Non-pigmented ciliary epithelial cell (primary cell): ENCODE measurements at regions not wholly inside any gene's neighbourhood (a gene's known extent, or its start where the extent isn't known, plus 50 kb on each side); places are given as distances from the start of the nearest gene placed in this dataset.
"Not testable (repeated sequence)": the region's sequence is repeated elsewhere in the genome, so short reads cannot be mapped to it uniquely, and the experiment has no call there.

Experiments
- DNase-seq: peaks from one replicate; pipeline ENCODE4 v3.0.0-alpha.2; 2010; ENCODE audit warnings: low read depth

DNA sequence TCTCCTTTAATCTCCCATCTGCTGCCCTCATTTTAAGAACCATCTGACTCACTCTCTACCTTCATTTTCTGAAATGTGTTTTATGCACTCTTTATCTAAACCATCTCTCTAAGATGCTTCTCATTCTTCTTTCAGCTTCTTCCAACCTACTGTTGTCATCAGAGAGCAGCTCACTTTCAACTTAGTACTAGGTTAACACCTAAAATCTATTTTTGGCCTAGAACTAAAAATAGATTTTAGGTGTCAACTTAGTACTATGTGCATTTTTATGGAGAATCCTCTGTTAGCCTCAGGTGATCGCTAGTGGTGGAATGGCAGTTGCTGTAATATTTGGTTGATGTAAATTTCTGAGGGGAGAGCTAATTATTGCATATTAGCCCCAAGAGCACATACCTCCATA is 277.1 kb downstream of the KCNJ2 start:
- DNase-seq, result no peak

DNA sequence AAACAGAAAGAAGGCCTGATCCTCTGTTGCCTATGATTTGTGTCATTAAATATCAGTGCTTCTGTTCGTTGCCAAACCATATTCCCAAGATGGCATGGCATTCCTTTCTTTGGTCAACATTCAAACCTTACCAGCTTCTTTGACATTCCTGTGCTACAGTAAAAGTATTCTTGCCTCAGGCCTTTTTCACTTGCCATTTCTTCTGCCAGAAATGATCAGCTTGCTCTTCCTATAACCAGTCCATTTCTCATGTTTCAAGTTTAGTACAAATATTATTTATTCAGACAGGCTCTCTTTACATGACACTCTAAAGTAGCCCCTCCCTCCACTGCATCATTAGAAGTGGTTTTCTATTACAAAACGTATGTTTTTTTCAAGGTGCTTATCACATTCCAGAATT is 278.3 kb downstream of the KCNJ2 start:
- no peak for DNase-seq

GRCh38 chr17:70453075-70453474 is 283.7 kb downstream of the KCNJ2 start:
- not testable (repeated sequence) for DNase-seq

GRCh38 chr17:70454377-70454776 is 285.0 kb downstream of the KCNJ2 start:
- DNase-seq, result no peak

DNA sequence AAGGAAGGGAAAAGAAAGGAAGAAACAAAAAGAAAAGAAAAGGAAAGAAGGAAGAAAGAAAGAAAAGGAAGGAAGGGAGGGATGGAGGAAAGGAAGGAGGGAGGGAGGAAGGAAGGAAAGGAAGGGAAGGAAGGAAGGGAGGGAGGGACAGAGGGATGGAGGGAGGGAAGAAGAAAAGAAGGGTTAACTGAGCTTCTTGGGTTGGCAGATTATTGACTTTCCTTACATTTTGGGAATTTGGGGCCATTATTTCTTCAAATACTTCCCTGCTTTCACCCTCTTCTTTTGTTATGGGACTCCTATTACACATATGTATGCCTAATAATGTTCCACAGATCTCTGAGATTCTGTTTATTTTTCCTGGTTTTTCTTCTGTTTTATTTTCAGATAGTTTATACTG is 285.6 kb downstream of the KCNJ2 start:
- no peak for DNase-seq

- DNase-seq, result no peak
These were observed 295.7 kb downstream of the KCNJ2 start for GRCh38 chr17:70464995-70465394.

DNA sequence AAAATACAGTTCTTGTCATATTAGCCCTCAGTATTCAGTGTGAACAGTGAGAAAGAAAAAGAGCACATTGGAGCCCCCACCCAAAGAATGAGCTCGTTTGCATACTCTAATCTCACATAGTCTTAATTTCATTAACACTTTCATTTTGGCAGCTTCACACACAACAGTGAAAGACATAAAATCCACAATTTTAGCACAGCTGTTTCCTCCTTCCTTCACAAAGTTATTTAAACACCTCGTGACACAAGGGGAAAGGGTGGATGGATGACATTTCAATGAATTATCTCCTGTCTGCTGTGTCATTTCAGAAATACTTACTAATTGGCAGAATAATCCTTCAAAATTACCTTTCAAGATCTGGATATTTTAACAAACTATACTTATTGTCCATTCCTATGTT is 299.3 kb downstream of the KCNJ2 start:
- no peak for DNase-seq

DNA sequence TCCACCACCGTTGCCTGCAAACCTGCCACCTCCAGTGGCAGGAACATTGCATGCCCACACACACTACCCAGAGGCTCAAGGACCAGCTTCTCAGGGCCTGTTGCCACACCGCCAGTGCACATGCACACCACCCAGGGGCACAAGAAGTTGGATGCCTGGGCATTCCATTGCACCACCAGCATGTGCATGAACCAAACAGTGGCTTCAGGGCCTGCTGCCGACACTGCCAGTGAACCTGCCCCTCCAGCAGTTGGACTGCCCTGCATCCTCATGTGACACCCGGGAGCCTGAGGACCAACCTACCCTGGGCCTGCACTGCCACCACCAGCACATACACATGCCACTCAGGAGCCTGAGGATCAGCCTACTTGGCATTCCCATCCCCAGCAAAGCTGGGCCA is 303.7 kb downstream of the KCNJ2 start:
- no peak for DNase-seq

DNA sequence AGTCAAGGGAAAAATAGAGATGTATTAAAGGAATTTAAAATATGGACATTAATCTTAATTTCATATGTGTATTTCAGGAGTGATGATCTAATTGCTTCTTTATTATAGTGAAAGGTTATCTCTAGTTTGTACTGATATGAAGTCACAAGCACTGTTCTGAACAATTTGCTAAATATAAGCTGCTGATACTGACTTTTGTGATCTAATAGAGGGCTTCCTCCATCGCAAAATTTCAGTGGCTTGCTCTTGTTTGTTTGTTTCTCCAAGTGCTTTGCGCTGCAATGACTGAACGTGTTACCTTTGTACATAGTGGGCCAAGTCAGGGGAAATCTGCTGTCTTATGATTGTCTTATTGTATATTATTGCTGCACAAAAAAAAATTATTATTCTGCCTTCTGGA is 307.0 kb downstream of the KCNJ2 start:
- DNase-seq, result no peak

GRCh38 chr17:70478902-70479301 is 309.6 kb downstream of the KCNJ2 start:
- no peak for DNase-seq

DNA sequence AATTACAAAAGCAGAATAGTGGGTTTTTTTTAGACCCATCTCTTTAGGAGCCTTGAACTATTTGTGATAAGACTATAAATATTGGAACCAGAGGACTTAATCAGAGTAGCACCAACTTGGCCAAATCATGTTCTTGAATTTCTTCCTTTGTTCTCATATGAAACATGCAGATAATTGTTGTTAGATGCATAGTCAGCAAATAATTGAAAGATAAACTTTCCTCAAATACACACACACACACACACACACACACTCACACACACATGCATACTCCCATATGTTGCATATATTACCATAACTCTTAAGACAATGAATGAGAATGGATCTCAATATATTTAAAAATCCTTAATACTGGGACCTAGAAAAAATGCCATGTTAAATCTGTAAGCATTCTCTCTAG is 310.4 kb downstream of the KCNJ2 start:
- DNase-seq, result no peak

DNA sequence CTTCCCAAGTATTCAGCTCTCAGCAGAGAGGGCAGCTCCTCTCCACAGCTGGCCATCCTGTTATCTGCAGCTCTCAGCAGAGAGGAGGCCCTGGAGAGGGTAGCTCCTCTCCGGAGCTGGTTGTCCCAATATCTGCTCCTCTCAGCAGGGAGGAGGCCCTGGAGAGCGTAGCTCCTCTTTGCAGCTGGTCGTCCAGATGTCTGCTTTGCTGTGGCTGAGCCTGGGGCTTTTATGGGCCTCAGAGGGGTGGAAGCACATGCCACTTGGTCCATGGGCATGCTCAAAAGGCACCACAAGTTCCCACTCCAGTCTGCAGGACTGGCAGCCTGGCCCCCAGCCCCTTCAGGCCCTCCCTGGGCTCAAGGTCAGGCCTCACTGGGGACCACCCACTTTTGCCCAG is 314.3 kb downstream of the KCNJ2 start:
- DNase-seq, result no peak

DNA sequence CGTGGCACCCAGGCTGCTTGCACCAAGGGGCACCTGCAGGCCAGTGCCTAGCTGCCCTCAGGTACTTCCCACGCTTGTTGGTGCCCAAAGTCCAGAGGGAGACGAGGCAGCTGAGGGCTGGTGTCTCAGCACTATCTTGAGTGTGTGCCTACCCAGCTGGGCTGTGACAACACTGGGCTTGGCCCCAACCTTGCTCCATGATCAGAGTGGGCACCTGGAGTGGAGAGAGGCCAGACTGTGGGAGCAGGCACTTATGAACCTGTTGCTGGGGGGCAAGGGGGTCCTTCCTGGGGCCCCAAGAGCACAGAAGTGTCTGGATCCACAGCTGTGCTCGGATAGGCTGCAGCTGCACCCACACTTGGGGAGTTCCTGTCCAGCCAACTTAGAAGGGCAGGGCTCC is 314.7 kb downstream of the KCNJ2 start:
- DNase-seq, result no peak

DNA sequence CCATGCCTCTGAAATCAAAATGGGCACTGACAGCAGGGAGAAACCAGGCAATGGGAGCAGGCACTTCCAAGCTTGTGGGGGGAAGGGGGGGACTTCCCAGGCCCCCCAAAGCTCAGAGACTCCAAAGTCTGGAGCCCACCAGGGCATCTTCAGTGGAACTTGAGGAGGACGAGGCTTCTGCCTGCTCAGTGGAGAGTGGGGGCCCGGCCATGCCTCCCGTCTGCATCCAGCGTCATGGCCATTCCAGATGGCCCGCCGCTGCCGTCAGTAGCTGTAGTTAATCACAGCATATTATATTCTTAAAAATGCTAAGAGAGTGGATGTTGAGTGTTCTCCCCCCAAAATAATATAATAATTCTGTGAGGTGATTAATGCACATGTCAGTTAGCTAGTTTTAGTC is 315.2 kb downstream of the KCNJ2 start:
- DNase-seq, result no peak

DNA sequence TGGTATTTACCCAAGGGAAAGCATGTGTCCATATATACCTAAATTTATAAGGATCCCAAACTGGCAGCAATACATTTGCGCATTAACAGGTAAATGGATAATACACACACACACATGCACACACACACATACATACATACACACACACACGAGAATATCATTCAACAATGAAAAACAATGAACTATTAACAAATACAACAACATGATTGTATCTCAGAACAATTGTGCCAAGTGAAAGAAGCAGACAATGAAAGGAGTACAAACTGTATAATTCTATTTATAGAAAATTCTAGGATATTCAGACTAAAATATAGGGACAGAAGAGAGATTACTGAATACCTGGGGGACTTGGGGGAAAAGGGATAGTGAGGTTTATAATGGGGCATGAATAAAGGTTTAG is 323.0 kb downstream of the KCNJ2 start:
- DNase-seq, result no peak

- DNase-seq, result no peak
These were observed 324.0 kb downstream of the KCNJ2 start for GRCh38 chr17:70493277-70493874.

- no peak for DNase-seq
These were observed 329.3 kb downstream of the KCNJ2 start for GRCh38 chr17:70498631-70499030.

- no peak for DNase-seq
These were observed 329.9 kb downstream of the KCNJ2 start for GRCh38 chr17:70499067-70499786.

DNA sequence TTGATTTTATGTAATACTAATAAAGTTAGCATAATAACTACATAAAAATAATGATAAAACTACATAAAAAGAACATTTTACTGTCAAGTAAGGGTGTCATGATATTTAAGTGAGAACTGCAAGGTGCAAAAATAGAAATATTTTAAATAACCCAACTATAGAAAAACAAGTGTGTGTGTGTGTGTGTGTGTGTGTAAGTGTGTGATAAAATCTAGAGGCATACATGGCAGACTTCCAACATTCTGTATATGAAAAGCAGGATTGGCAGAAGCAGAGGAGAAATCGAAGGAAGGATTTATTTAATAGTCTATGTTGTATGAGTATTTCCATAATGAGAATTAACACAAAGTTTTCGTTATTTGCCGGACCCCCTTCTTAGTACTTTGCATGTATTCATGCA is 334.1 kb downstream of the KCNJ2 start:
- DNase-seq, result no peak

- no peak for DNase-seq
These were observed 341.0 kb downstream of the KCNJ2 start for GRCh38 chr17:70510288-70510687.

DNA sequence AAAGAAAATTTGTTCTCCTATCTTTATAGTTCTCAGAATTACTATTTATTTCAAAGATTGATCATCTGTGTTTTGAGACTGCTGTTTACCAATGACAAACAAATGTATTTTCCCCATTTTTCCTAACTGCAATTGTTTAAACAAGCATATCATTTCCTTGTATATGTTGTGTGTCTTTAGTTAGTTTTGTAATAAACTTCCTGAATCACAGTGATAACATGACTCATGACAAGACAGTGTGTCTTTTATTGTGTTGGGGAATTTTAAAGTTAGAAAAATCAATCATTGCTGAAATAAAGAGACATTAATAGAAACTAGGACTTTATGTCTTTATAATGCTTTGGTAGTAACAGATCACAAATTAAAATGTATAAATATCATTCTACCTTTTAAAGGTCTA is 348.5 kb downstream of the KCNJ2 start:
- no peak for DNase-seq

GRCh38 chr17:70519300-70519699 is 350.0 kb downstream of the KCNJ2 start:
- no peak for DNase-seq

GRCh38 chr17:70520447-70520846 is 351.1 kb downstream of the KCNJ2 start:
- DNase-seq, result no peak

DNA sequence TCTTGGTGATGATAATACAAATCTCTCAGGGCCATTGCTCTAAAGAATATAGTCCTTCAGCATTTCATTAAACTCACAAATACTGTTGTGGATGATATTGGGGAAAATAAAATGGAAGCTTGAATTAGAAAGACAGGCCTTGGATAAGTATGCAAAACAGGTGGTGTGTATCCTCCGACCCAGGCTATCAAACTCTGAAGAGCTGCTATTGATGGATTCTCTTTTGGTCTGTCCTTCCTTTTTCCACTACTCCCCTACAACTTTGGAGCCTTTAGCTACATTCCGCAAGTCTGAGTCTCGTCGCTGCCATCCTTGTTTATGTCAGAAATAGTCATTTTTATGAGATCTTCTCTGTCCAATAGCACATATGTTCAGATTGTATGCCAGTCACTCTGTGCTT is 351.6 kb downstream of the KCNJ2 start:
- DNase-seq, result no peak
